Erythroblast (primary cell): ENCODE measurements at regions not wholly inside any gene's neighbourhood (a gene's known extent, or its start where the extent isn't known, plus 50 kb on each side); places are given as distances from the start of the nearest gene placed in this dataset.

ENCODE experiments used
- GATA1 ChIP-seq: IDR thresholded peaks from 2 replicates; pipeline ENCODE4 v1.6.1; 2011; ENCODE audit warnings: low read depth, mild to moderate bottlenecking, control low read depth, low read length, moderate library complexity
- POLR2A ChIP-seq: IDR thresholded peaks from 2 replicates; pipeline ENCODE4 v1.6.1; 2011; ENCODE audit warnings: mild to moderate bottlenecking, low read length

DNA sequence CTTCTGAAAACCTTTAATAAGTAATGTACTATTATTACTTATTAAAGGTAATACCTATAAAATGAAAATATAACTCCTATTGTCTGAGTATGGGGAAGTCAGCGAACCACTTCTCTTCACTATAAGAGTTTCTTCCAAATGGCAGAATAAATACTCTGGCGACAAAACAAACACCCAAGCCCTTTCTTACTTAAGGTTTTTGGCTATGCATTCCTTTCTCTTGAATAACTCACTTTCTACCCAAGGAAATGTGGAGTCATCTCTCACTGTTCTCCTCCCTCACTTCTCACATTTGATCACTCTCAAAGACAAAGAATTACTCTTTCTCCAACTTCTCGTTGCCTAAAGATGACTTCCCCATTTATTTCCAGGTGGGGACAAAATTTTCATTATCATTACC lies 816.8 kb upstream of the CRIM1 start:
- TF ChIP-seq POLR2A (no peak), GATA1 (no peak)
